ENCODE measurements at regions not wholly inside any gene's neighbourhood (a gene's known extent, or its start where the extent isn't known, plus 50 kb on each side); places are given as distances from the start of the nearest gene placed in this dataset.
"Not testable (repeated sequence)": the region's sequence is repeated elsewhere in the genome, so short reads cannot be mapped to it uniquely, and the experiment has no call there.

GRCh38 chr5:130817598-130818384 lies 347.3 kb downstream of the HINT1 start:
- H3K9me3 Mint-ChIP-seq; ATAC-seq; H3K27ac Mint-ChIP-seq; DNase-seq (ENCODE audit: low spot score in 2 of 2): not testable (repeated sequence)
- H3K36me3 Mint-ChIP-seq: peaks cover 0 to 16% of the 10 kb centered on the region in 2 donors

- Mint-ChIP-seq H3K36me3 (peaks cover 0 to 16% of the 10 kb centered on the region in 2 donors), H3K27ac (no peak overlapping the region), H3K9me3 (no peaks in the 10 kb centered on the region)
- ATAC-seq: no peak
- DNase-seq (ENCODE audit: low spot score in 2 of 2): no peak
These were observed 349.8 kb downstream of the HINT1 start for GRCh38 chr5:130815246-130815645.

GRCh38 chr5:130808691-130809090 lies 356.4 kb downstream of the HINT1 start:
- Mint-ChIP-seq H3K27ac (no peak overlapping the region), H3K36me3 (no peaks in the 10 kb centered on the region), H3K9me3 (no peaks in the 10 kb centered on the region)
- ATAC-seq (no peak), DNase-seq (ENCODE audit: low spot score in 2 of 2) (no peak)

GRCh38 chr5:130805648-130806047 lies 359.4 kb downstream of the HINT1 start:
- ATAC-seq (no peak), DNase-seq (ENCODE audit: low spot score in 2 of 2) (no peak)
- Mint-ChIP-seq H3K36me3 (no peaks in the 10 kb centered on the region), H3K27ac (no peak overlapping the region), H3K9me3 (peaks cover 0 to 9% of the 10 kb centered on the region in 2 donors)

- Mint-ChIP-seq H3K36me3 (no peaks in the 10 kb centered on the region), H3K27ac (no peak overlapping the region), H3K9me3 (peaks cover 0 to 9% of the 10 kb centered on the region in 2 donors)
- ATAC-seq: no peak
- DNase-seq (ENCODE audit: low spot score in 2 of 2): no peak
These were observed 360.0 kb downstream of the HINT1 start for GRCh38 chr5:130805036-130805435.

GRCh38 chr5:130801963-130802362 lies 363.1 kb downstream of the HINT1 start:
- H3K27ac Mint-ChIP-seq: no peak overlapping the region
- ATAC-seq (no peak), DNase-seq (ENCODE audit: low spot score in 2 of 2) (no peak)
- H3K9me3 Mint-ChIP-seq: peaks cover 6 to 15% of the 10 kb centered on the region in 2 donors
- H3K36me3 Mint-ChIP-seq: no peaks in the 10 kb centered on the region

- H3K27ac Mint-ChIP-seq: no peak overlapping the region
These were observed 366.0 kb downstream of the HINT1 start for GRCh38 chr5:130799015-130799414.

GRCh38 chr5:130797303-130797702 lies 367.8 kb downstream of the HINT1 start:
- Mint-ChIP-seq H3K27ac (no peak overlapping the region), H3K36me3 (no peaks in the 10 kb centered on the region), H3K9me3 (peaks cover 6 to 11% of the 10 kb centered on the region in 2 donors)
- DNase-seq (ENCODE audit: low spot score in 2 of 2) (no peak), ATAC-seq (no peak)

More at GRCh38 chr5:130799015-130799414, 366.0 kb downstream of the HINT1 start:
- DNase-seq (ENCODE audit: low spot score in 2 of 2): no peak
- Mint-ChIP-seq H3K36me3 (no peaks in the 10 kb centered on the region), H3K9me3 (peaks cover 6 to 15% of the 10 kb centered on the region in 2 donors)
- no peak for ATAC-seq

- DNase-seq (ENCODE audit: low spot score in 2 of 2) (no peak), ATAC-seq (no peak)
- Mint-ChIP-seq H3K27ac (no peak overlapping the region), H3K9me3 (peaks cover 7 to 9% of the 10 kb centered on the region in 2 donors), H3K36me3 (no peaks in the 10 kb centered on the region)
These were observed 368.2 kb downstream of the HINT1 start for GRCh38 chr5:130796902-130797301.

- Mint-ChIP-seq H3K36me3 (no peaks in the 10 kb centered on the region), H3K9me3 (peaks cover 7 to 9% of the 10 kb centered on the region in 2 donors), H3K27ac (no peak overlapping the region)
- ATAC-seq (no peak), DNase-seq (ENCODE audit: low spot score in 2 of 2) (no peak)
These were observed 369.0 kb downstream of the HINT1 start for GRCh38 chr5:130796032-130796431.

GRCh38 chr5:130795037-130795436 lies 370.0 kb downstream of the HINT1 start:
- Mint-ChIP-seq H3K36me3 (no peaks in the 10 kb centered on the region), H3K27ac (no peak overlapping the region), H3K9me3 (peaks cover 7 to 9% of the 10 kb centered on the region in 2 donors)
- no peak for DNase-seq (ENCODE audit: low spot score in 2 of 2)
- ATAC-seq: no peak

GRCh38 chr5:130777794-130778193 lies 387.3 kb downstream of the HINT1 start:
- no peak for ATAC-seq
- H3K36me3 Mint-ChIP-seq: no peaks in the 10 kb centered on the region
- no peaks in the 10 kb centered on the region for H3K9me3 Mint-ChIP-seq

GRCh38 chr5:130773813-130774212 lies 391.2 kb downstream of the HINT1 start:
- no peak for ATAC-seq
- no peak for DNase-seq (ENCODE audit: low spot score in 2 of 2)
- H3K9me3 Mint-ChIP-seq: no peaks in the 10 kb centered on the region
- no peaks in the 10 kb centered on the region for H3K36me3 Mint-ChIP-seq
- H3K27ac Mint-ChIP-seq: no peak overlapping the region

More at GRCh38 chr5:130777794-130778193, 387.3 kb downstream of the HINT1 start:
- no peak overlapping the region for H3K27ac Mint-ChIP-seq
- no peak for DNase-seq (ENCODE audit: low spot score in 2 of 2)

GRCh38 chr5:130762031-130762430 lies 403.0 kb downstream of the HINT1 start:
- no peak for DNase-seq (ENCODE audit: low spot score in 2 of 2)
- no peak for ATAC-seq
- peaks cover 0 to 8% of the 10 kb centered on the region in 2 donors for H3K36me3 Mint-ChIP-seq
- no peak overlapping the region for H3K27ac Mint-ChIP-seq
- no peaks in the 10 kb centered on the region for H3K9me3 Mint-ChIP-seq

GRCh38 chr5:130759061-130759460 lies 406.0 kb downstream of the HINT1 start:
- H3K9me3 Mint-ChIP-seq: no peaks in the 10 kb centered on the region
- ATAC-seq: no peak
- no peak overlapping the region for H3K27ac Mint-ChIP-seq

GRCh38 chr5:130747556-130747955 lies 417.5 kb downstream of the HINT1 start:
- peaks cover 0 to 5% of the 10 kb centered on the region in 2 donors for H3K36me3 Mint-ChIP-seq

More at GRCh38 chr5:130759061-130759460, 406.0 kb downstream of the HINT1 start:
- H3K36me3 Mint-ChIP-seq: no peaks in the 10 kb centered on the region
- no peak for DNase-seq (ENCODE audit: low spot score in 2 of 2)

GRCh38 chr5:130746641-130747040 lies 418.4 kb downstream of the HINT1 start:
- DNase-seq (ENCODE audit: low spot score in 2 of 2); H3K27ac Mint-ChIP-seq; H3K9me3 Mint-ChIP-seq; ATAC-seq; H3K36me3 Mint-ChIP-seq: not testable (repeated sequence)

More at GRCh38 chr5:130747556-130747955, 417.5 kb downstream of the HINT1 start:
- DNase-seq (ENCODE audit: low spot score in 2 of 2) (no peak), ATAC-seq (no peak)
- H3K27ac Mint-ChIP-seq: no peak overlapping the region
- peaks cover 4 to 5% of the 10 kb centered on the region in 2 donors for H3K9me3 Mint-ChIP-seq

GRCh38 chr5:130743092-130743491 lies 422.0 kb downstream of the HINT1 start:
- H3K9me3 Mint-ChIP-seq: peaks cover 4 to 8% of the 10 kb centered on the region in 2 donors
- ATAC-seq: no peak
- H3K27ac Mint-ChIP-seq: no peak overlapping the region
- DNase-seq (ENCODE audit: low spot score in 2 of 2): no peak
- peaks cover 0 to 5% of the 10 kb centered on the region in 2 donors for H3K36me3 Mint-ChIP-seq
